Trophoblast cell (in vitro differentiated cells and primary cell): ENCODE measurements at regions not wholly inside any gene's neighbourhood (a gene's known extent, or its start where the extent isn't known, plus 50 kb on each side); places are given as distances from the start of the nearest gene placed in this dataset.

Experiments
- DNase-seq, 2 donors: peaks; one replicate each; pipeline ENCODE4 v3.0.0-alpha.2; 2016
- H2AFZ ChIP-seq: 2 replicates; pipeline ENCODE4 v1.6.1; 2013; ENCODE audit warnings: low read length, moderate library complexity, mild to moderate bottlenecking; ENCODE audit not compliant: insufficient read depth, poor library complexity
- H2AK5ac ChIP-seq: 2 replicates; pipeline ENCODE4 v1.6.1; 2013; ENCODE audit warnings: mild to moderate bottlenecking, low read length
- H2BK120ac ChIP-seq: 2 replicates; pipeline ENCODE4 v1.6.1; 2013; ENCODE audit warnings: low read length, mild to moderate bottlenecking, moderate library complexity; ENCODE audit not compliant: insufficient read depth, poor library complexity
- H2BK12ac ChIP-seq: 2 replicates; pipeline ENCODE4 v1.6.1; 2013; ENCODE audit warnings: mild to moderate bottlenecking, low read length, moderate library complexity
- H2BK5ac ChIP-seq: 2 replicates; pipeline ENCODE4 v1.6.1; 2013; ENCODE audit warnings: low read length, low read depth, moderate library complexity, mild to moderate bottlenecking; ENCODE audit not compliant: poor library complexity
- H3K14ac ChIP-seq: 2 replicates; pipeline ENCODE4 v1.6.1; 2013; ENCODE audit warnings: mild to moderate bottlenecking, low read length
- H3K18ac ChIP-seq: 2 replicates; pipeline ENCODE4 v1.6.1; 2013; ENCODE audit warnings: mild to moderate bottlenecking, low read length
- H3K23ac ChIP-seq: 2 replicates; pipeline ENCODE4 v1.6.1; 2013; ENCODE audit warnings: low read length
- H3K27ac ChIP-seq: 2 replicates; pipeline ENCODE4 v1.5.1; 2013; ENCODE audit warnings: low read depth, mild to moderate bottlenecking, inconsistent platforms, low read length, moderate library complexity
- H3K27me3 ChIP-seq: 2 replicates; pipeline ENCODE4 v1.6.1; 2013; ENCODE audit warnings: inconsistent platforms, mild to moderate bottlenecking, low read length, moderate library complexity; ENCODE audit not compliant: insufficient read depth
- H3K36me3 ChIP-seq, 2 experiments: 1 replicate in 1 of 2; 2 replicates in 1 of 2; pipeline ENCODE4 v1.6.1; 2013; ENCODE audit warnings: low read length in 2 of 2, mild to moderate bottlenecking in 2 of 2, moderate library complexity in 1 of 2; ENCODE audit not compliant: insufficient read depth in 2 of 2, control insufficient read depth in 1 of 2
- H3K4ac ChIP-seq: 2 replicates; pipeline ENCODE4 v1.6.1; 2013; ENCODE audit warnings: low read depth, mild to moderate bottlenecking, low read length, moderate library complexity
- H3K4me1 ChIP-seq, 2 experiments: 1 replicate in 1 of 2; 2 replicates in 1 of 2; pipeline ENCODE4 v1.6.1; 2013; ENCODE audit warnings: low read length in 2 of 2, mild to moderate bottlenecking in 2 of 2, moderate library complexity in 1 of 2; ENCODE audit not compliant: insufficient read depth in 2 of 2, control insufficient read depth in 1 of 2
- H3K4me2 ChIP-seq: 2 replicates; pipeline ENCODE4 v1.6.1; 2013; ENCODE audit warnings: inconsistent platforms, mild to moderate bottlenecking, low read length, moderate library complexity
- H3K4me3 ChIP-seq: 2 replicates; pipeline ENCODE4 v1.5.1; 2013; ENCODE audit warnings: mild to moderate bottlenecking, low read depth, low read length, inconsistent platforms
- H3K79me1 ChIP-seq: one replicate; pipeline ENCODE4 v1.6.1; 2013; ENCODE audit warnings: low read length
- H3K79me2 ChIP-seq: 2 replicates; pipeline ENCODE4 v1.6.1; 2013; ENCODE audit warnings: low read length, mild to moderate bottlenecking; ENCODE audit not compliant: control insufficient read depth, insufficient read depth, poor library complexity
- H3K9ac ChIP-seq: 2 replicates; pipeline ENCODE4 v1.6.1; 2013; ENCODE audit warnings: mild to moderate bottlenecking, low read length
- H3K9me3 ChIP-seq: 2 replicates; pipeline ENCODE4 v1.6.1; 2013; ENCODE audit warnings: low read depth, mild to moderate bottlenecking, control low read depth, inconsistent platforms, low read length; ENCODE audit not compliant: insufficient read depth
- H4K12ac ChIP-seq: 2 replicates; pipeline ENCODE4 v1.6.1; 2013; ENCODE audit warnings: low read depth, mild to moderate bottlenecking, low read length, moderate library complexity
- H4K8ac ChIP-seq: 2 replicates; pipeline ENCODE4 v1.6.1; 2013; ENCODE audit warnings: low read depth, mild to moderate bottlenecking, low read length, moderate library complexity
- H4K91ac ChIP-seq: one replicate; pipeline ENCODE4 v1.6.1; 2013; ENCODE audit warnings: low read depth, mild to moderate bottlenecking, low read length, moderate library complexity
- WGBS: extraction: QIAGEN DNeasy Blood & Tissue Kit; methylation state at CpG from one replicate; pipeline ENCODE4 v1.1.7; 2013; ENCODE audit warnings: missing lambda C conversion rate; ENCODE audit not compliant: insufficient read length, insufficient coverage; ENCODE audit errors: extremely low coverage; 5-methylcytosine and 5-hydroxymethylcytosine counted together

- Histone ChIP-seq H2AK5ac (no peak overlapping the region), H3K14ac (no peak overlapping the region), H3K4ac (no peak overlapping the region), H3K23ac (no peak overlapping the region), H3K9me3 (no peaks in the 10 kb centered on the region), H2BK120ac (no peak overlapping the region), H3K4me1 (no peaks in the 10 kb centered on the region), H3K4me3 (no peak overlapping the region), H4K12ac (no peak overlapping the region), H3K9ac (no peak overlapping the region), H3K18ac (no peak overlapping the region), H4K8ac (no peak overlapping the region), H3K27me3 (no peaks in the 10 kb centered on the region), H3K79me1 (no peaks in the 10 kb centered on the region), H4K91ac (no peak overlapping the region), H3K27ac (no peak overlapping the region), H3K36me3 (no peaks in the 10 kb centered on the region), H3K4me2 (no peak overlapping the region), H3K79me2 (no peaks in the 10 kb centered on the region), H2BK12ac (no peak overlapping the region), H2BK5ac (no peak overlapping the region), H2AFZ (no peak overlapping the region)
- no peak for DNase-seq
- no CpG with 5 or more reads among the region's 7 CpGs for WGBS
These were observed 105.8 kb downstream of the MAFB start for GRCh38 chr20:40583205-40583604.

GRCh38 chr20:40582531-40582930 lies 106.5 kb downstream of the MAFB start:
- peak in 1 of 2 donors; percentile 16 for DNase-seq
- H2BK120ac ChIP-seq: no peak overlapping the region
- H2AK5ac ChIP-seq: no peak overlapping the region
- no peak overlapping the region for H3K14ac ChIP-seq
- H3K9ac ChIP-seq: no peak overlapping the region
- no peak overlapping the region for H3K4me2 ChIP-seq
- no peak overlapping the region for H4K8ac ChIP-seq
- H2AFZ ChIP-seq: no peak overlapping the region
- no peak overlapping the region for H3K27ac ChIP-seq
- no peaks in the 10 kb centered on the region for H3K79me1 ChIP-seq
- no peaks in the 10 kb centered on the region for H3K9me3 ChIP-seq
- no peak overlapping the region for H3K4ac ChIP-seq
- H3K79me2 ChIP-seq: no peaks in the 10 kb centered on the region
- H2BK5ac ChIP-seq: no peak overlapping the region
- no peak overlapping the region for H4K91ac ChIP-seq
- no peak overlapping the region for H3K23ac ChIP-seq
- no peak overlapping the region for H3K4me3 ChIP-seq
- no peak overlapping the region for H2BK12ac ChIP-seq
- H4K12ac ChIP-seq: no peak overlapping the region
- no peaks in the 10 kb centered on the region for H3K27me3 ChIP-seq
- no peak overlapping the region for H3K18ac ChIP-seq
- no CpG with 5 or more reads among the region's 4 CpGs for WGBS
- no peaks in the 10 kb centered on the region for H3K36me3 ChIP-seq
- no peaks in the 10 kb centered on the region for H3K4me1 ChIP-seq

GRCh38 chr20:40579701-40580100 lies 109.3 kb downstream of the MAFB start:
- Histone ChIP-seq H2BK120ac (no peak overlapping the region), H3K4me2 (no peak overlapping the region), H3K18ac (no peak overlapping the region), H4K91ac (no peak overlapping the region), H3K79me2 (no peaks in the 10 kb centered on the region), H2AFZ (no peak overlapping the region), H3K9ac (no peak overlapping the region), H3K23ac (no peak overlapping the region), H3K14ac (no peak overlapping the region), H2AK5ac (no peak overlapping the region), H3K36me3 (no peaks in the 10 kb centered on the region), H3K4me3 (no peak overlapping the region), H3K9me3 (no peaks in the 10 kb centered on the region), H3K79me1 (no peaks in the 10 kb centered on the region), H2BK5ac (no peak overlapping the region), H4K8ac (no peak overlapping the region), H3K4me1 (no peaks in the 10 kb centered on the region), H3K4ac (no peak overlapping the region), H2BK12ac (no peak overlapping the region), H3K27ac (no peak overlapping the region), H4K12ac (no peak overlapping the region), H3K27me3 (no peaks in the 10 kb centered on the region)
- no CpG with 5 or more reads among the region's 1 CpG for WGBS
- DNase-seq: peak; percentile 65 to 83

GRCh38 chr20:40578961-40579360 lies 110.1 kb downstream of the MAFB start:
- no peak overlapping the region for H3K9ac ChIP-seq
- no peak overlapping the region for H2BK5ac ChIP-seq
- H3K9me3 ChIP-seq: no peaks in the 10 kb centered on the region
- no peak overlapping the region for H3K4me2 ChIP-seq
- no peaks in the 10 kb centered on the region for H3K4me1 ChIP-seq
- H4K91ac ChIP-seq: no peak overlapping the region
- no peaks in the 10 kb centered on the region for H3K79me2 ChIP-seq
- H3K14ac ChIP-seq: no peak overlapping the region
- no peak overlapping the region for H2BK12ac ChIP-seq
- no peak overlapping the region for H3K27ac ChIP-seq
- no peak overlapping the region for H3K4ac ChIP-seq
- H3K23ac ChIP-seq: no peak overlapping the region
- DNase-seq: no peak
- H2BK120ac ChIP-seq: no peak overlapping the region
- H3K4me3 ChIP-seq: no peak overlapping the region
- H3K18ac ChIP-seq: no peak overlapping the region
- no peak overlapping the region for H4K12ac ChIP-seq
- no peaks in the 10 kb centered on the region for H3K27me3 ChIP-seq
- no peak overlapping the region for H2AK5ac ChIP-seq
- no peaks in the 10 kb centered on the region for H3K36me3 ChIP-seq
- WGBS: no CpG with 5 or more reads among the region's 4 CpGs
- H3K79me1 ChIP-seq: no peaks in the 10 kb centered on the region
- no peak overlapping the region for H4K8ac ChIP-seq
- H2AFZ ChIP-seq: no peak overlapping the region
